Neural cell (in vitro differentiated cells): ENCODE measurements at regions not wholly inside any gene's neighbourhood (a gene's known extent, or its start where the extent isn't known, plus 50 kb on each side); places are given as distances from the start of the nearest gene placed in this dataset.

ENCODE experiments used
- H2AFZ ChIP-seq: fragments of 200-600, 300-800 bp; sonication (generic), shearing (Covaris generic); 2 replicates; pipeline ENCODE4 v1.6.0; 2014; ENCODE audit warnings: low read depth, mild to moderate bottlenecking, antibody characterized with exemption, low read length, moderate library complexity
- H3F3A ChIP-seq: fragments of 200-600 bp; shearing (Covaris generic); 2 replicates; pipeline ENCODE4 v1.6.1; 2016; ENCODE audit warnings: mild to moderate bottlenecking, moderate library complexity, mixed read lengths, antibody characterized with exemption, low read length; ENCODE audit not compliant: insufficient read depth, poor library complexity, severe bottlenecking
- H3K27ac ChIP-seq: fragments of 200-600, 300-800 bp; sonication (generic), shearing (Covaris generic); 2 replicates; pipeline ENCODE4 v1.5.1; 2014; ENCODE audit warnings: mild to moderate bottlenecking, low read length, moderate library complexity
- H3K27me3 ChIP-seq: fragments of 300-800, 200-600 bp; sonication (generic), shearing (Covaris generic); 2 replicates; pipeline ENCODE4 v1.6.0; 2014; ENCODE audit warnings: mild to moderate bottlenecking, low read depth, low read length, moderate library complexity; ENCODE audit not compliant: insufficient read depth
- H3K36me3 ChIP-seq: fragments of 300-800, 200-600 bp; sonication (generic), shearing (Covaris generic); 2 replicates; pipeline ENCODE4 v1.5.1; 2014; ENCODE audit warnings: mild to moderate bottlenecking, antibody characterized with exemption, low read length, moderate library complexity; ENCODE audit not compliant: insufficient read depth
- H3K4me2 ChIP-seq: fragments of 300-800, 200-600 bp; sonication (generic), shearing (Covaris generic); 2 replicates; pipeline ENCODE4 v1.6.0; 2014; ENCODE audit warnings: mild to moderate bottlenecking, low read length
- H3K4me3 ChIP-seq: fragments of 300-800, 200-600 bp; sonication (generic), shearing (Covaris generic); 2 replicates; pipeline ENCODE4 v1.5.1; 2014; ENCODE audit warnings: mild to moderate bottlenecking, low read length, moderate library complexity
- H3K79me2 ChIP-seq: fragments of 200-600 bp; shearing (Covaris generic); replicated peaks from 2 replicates; pipeline ENCODE4 v1.6.0; 2014; ENCODE audit warnings: mild to moderate bottlenecking, low read length, moderate library complexity; ENCODE audit not compliant: insufficient read depth
- H3K9ac ChIP-seq: fragments of 300-800, 200-600 bp; sonication (generic), shearing (Covaris generic); 2 replicates; pipeline ENCODE4 v1.6.1; 2016; ENCODE audit warnings: mild to moderate bottlenecking, low read length, mixed read lengths
- H3K9me2 ChIP-seq: fragments of 200-600 bp; shearing (Covaris generic); 2 replicates; pipeline ENCODE4 v1.6.1; 2016; ENCODE audit warnings: mild to moderate bottlenecking, low read length, mixed read lengths; ENCODE audit not compliant: insufficient read depth
- H3K9me3 ChIP-seq: fragments of 200-600, 300-800 bp; sonication (generic), shearing (Covaris generic); 2 replicates; pipeline ENCODE4 v1.6.1; 2016; ENCODE audit warnings: mild to moderate bottlenecking, mixed run types, low read length, moderate library complexity, mixed read lengths
- H4K20me1 ChIP-seq: fragments of 200-600 bp; shearing (Covaris generic); 2 replicates; pipeline ENCODE4 v1.6.1; 2016; ENCODE audit warnings: mild to moderate bottlenecking, mixed run types; ENCODE audit not compliant: insufficient read depth
- EP300 ChIP-seq: fragments of 450-650 bp; conservative IDR thresholded peaks from 2 replicates; pipeline ENCODE4 v1.6.1; 2014; ENCODE audit warnings: antibody characterized with exemption, mild to moderate bottlenecking, moderate library complexity; ENCODE audit not compliant: poor library complexity, severe bottlenecking
- EZH2 ChIP-seq: fragments of 200-600, 300-800 bp; shearing (Covaris generic), sonication (generic); IDR thresholded peaks from 2 replicates; pipeline ENCODE4 v1.6.1; 2014; ENCODE audit warnings: antibody characterized with exemption, low read length, borderline replicate concordance, mild to moderate bottlenecking; ENCODE audit not compliant: insufficient read depth, poor library complexity, severe bottlenecking
- MXI1 ChIP-seq: fragments of 450-650 bp; conservative IDR thresholded peaks from 2 replicates; pipeline ENCODE4 v1.6.1; 2014; ENCODE audit warnings: antibody characterized with exemption, mild to moderate bottlenecking; ENCODE audit not compliant: poor library complexity, severe bottlenecking
- POLR2AphosphoS5 ChIP-seq: IDR thresholded peaks from 2 replicates; pipeline ENCODE4 v1.6.1; 2012
- RAD21 ChIP-seq: fragments of 450-650 bp; conservative IDR thresholded peaks from 2 replicates; pipeline ENCODE4 v1.6.1; 2014; ENCODE audit warnings: antibody characterized with exemption, mild to moderate bottlenecking, moderate library complexity
- SMC3 ChIP-seq: fragments of 450-650 bp; conservative IDR thresholded peaks from 2 replicates; pipeline ENCODE4 v1.6.1; 2014; ENCODE audit warnings: antibody characterized with exemption, mild to moderate bottlenecking, moderate library complexity; ENCODE audit not compliant: poor library complexity
- TAF1 ChIP-seq: IDR thresholded peaks from 2 replicates; pipeline ENCODE4 v1.6.1; 2012; ENCODE audit warnings: low read depth
- TF ChIP-seq, protein P1 (sequence below): IDR thresholded peaks from 2 replicates; pipeline ENCODE4 v1.6.1; 2012; ENCODE audit warnings: borderline replicate concordance
- TF ChIP-seq, protein P2 (sequence below): fragments of 450-650 bp; IDR thresholded peaks from 2 replicates; pipeline ENCODE4 v1.5.1; 2014; ENCODE audit warnings: antibody characterized with exemption, mild to moderate bottlenecking, moderate library complexity; ENCODE audit not compliant: poor library complexity, severe bottlenecking

DNA sequence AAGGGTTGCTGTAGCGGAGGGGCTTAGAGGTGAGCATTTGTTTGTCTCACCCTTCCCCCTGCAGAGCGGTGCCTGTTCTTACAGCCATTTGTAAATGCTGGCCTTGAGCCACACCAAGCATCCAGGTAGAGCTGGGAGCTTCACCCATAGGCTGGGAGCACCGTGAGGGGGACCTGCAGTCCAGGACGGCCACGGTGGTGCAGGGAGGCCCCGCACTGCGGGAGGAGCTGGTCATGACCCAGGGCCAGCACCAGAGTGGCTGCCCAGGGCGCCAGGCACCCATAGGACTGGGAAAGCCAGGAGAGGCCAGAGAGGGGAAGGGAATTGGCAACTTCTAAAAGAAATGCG, 197.3 kb upstream of the ADAMTS16 start:
- no peaks in the 10 kb centered on the region for H3K9me3 ChIP-seq
- no peaks in the 10 kb centered on the region for H3F3A ChIP-seq
- H3K4me3 ChIP-seq = no peak overlapping the region
- no peaks in the 10 kb centered on the region for H4K20me1 ChIP-seq
- TF ChIP-seq, protein P1, sequence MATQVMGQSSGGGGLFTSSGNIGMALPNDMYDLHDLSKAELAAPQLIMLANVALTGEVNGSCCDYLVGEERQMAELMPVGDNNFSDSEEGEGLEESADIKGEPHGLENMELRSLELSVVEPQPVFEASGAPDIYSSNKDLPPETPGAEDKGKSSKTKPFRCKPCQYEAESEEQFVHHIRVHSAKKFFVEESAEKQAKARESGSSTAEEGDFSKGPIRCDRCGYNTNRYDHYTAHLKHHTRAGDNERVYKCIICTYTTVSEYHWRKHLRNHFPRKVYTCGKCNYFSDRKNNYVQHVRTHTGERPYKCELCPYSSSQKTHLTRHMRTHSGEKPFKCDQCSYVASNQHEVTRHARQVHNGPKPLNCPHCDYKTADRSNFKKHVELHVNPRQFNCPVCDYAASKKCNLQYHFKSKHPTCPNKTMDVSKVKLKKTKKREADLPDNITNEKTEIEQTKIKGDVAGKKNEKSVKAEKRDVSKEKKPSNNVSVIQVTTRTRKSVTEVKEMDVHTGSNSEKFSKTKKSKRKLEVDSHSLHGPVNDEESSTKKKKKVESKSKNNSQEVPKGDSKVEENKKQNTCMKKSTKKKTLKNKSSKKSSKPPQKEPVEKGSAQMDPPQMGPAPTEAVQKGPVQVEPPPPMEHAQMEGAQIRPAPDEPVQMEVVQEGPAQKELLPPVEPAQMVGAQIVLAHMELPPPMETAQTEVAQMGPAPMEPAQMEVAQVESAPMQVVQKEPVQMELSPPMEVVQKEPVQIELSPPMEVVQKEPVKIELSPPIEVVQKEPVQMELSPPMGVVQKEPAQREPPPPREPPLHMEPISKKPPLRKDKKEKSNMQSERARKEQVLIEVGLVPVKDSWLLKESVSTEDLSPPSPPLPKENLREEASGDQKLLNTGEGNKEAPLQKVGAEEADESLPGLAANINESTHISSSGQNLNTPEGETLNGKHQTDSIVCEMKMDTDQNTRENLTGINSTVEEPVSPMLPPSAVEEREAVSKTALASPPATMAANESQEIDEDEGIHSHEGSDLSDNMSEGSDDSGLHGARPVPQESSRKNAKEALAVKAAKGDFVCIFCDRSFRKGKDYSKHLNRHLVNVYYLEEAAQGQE = no peak
- TF ChIP-seq SMC3 (no peak), TAF1 (no peak), EP300 (no peak), RAD21 (no peak), EZH2 (no peak), MXI1 (no peak), POLR2AphosphoS5 (no peak)
- TF ChIP-seq, protein P2, sequence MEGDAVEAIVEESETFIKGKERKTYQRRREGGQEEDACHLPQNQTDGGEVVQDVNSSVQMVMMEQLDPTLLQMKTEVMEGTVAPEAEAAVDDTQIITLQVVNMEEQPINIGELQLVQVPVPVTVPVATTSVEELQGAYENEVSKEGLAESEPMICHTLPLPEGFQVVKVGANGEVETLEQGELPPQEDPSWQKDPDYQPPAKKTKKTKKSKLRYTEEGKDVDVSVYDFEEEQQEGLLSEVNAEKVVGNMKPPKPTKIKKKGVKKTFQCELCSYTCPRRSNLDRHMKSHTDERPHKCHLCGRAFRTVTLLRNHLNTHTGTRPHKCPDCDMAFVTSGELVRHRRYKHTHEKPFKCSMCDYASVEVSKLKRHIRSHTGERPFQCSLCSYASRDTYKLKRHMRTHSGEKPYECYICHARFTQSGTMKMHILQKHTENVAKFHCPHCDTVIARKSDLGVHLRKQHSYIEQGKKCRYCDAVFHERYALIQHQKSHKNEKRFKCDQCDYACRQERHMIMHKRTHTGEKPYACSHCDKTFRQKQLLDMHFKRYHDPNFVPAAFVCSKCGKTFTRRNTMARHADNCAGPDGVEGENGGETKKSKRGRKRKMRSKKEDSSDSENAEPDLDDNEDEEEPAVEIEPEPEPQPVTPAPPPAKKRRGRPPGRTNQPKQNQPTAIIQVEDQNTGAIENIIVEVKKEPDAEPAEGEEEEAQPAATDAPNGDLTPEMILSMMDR = no peak
- H3K79me2 ChIP-seq = no peaks in the 10 kb centered on the region
- no peak overlapping the region for H3K27ac ChIP-seq
- H3K9ac ChIP-seq = no peak overlapping the region
- H3K9me2 ChIP-seq = no peaks in the 10 kb centered on the region
- H2AFZ ChIP-seq = no peak overlapping the region
- H3K27me3 ChIP-seq = no peaks in the 10 kb centered on the region
- no peaks in the 10 kb centered on the region for H3K36me3 ChIP-seq
- no peak overlapping the region for H3K4me2 ChIP-seq

DNA sequence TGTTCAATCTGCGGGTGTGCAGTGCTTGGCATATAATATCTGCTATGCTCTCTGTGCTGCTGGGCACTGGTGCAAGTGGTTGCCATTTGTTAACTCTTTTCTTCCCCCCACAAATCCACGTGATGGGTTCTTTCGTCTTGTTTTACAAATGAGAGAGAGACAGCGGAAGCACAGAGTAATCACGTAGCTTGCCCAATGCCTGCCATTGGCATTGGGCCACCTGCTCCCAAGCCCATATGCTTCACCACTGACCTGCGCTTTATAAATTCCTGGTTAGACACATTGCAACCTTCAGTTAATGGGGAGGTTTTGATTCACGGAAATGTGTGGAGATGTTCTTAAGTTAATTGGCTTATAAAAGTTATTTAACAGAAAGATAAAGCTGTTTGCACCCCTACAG, 194.8 kb upstream of the ADAMTS16 start:
- no peak overlapping the region for H3K9ac ChIP-seq
- no peak overlapping the region for H2AFZ ChIP-seq
- no peaks in the 10 kb centered on the region for H3K27me3 ChIP-seq
- H3K9me2 ChIP-seq = no peaks in the 10 kb centered on the region
- no peak for TF ChIP-seq POLR2AphosphoS5
- TF ChIP-seq, protein P2 = no peak
- H3K4me2 ChIP-seq = no peak overlapping the region
- no peak overlapping the region for H3K4me3 ChIP-seq
- no peaks in the 10 kb centered on the region for H3K9me3 ChIP-seq
- H4K20me1 ChIP-seq = no peaks in the 10 kb centered on the region
- H3F3A ChIP-seq = no peaks in the 10 kb centered on the region
- no peaks in the 10 kb centered on the region for H3K79me2 ChIP-seq
- no peak overlapping the region for H3K27ac ChIP-seq
- H3K36me3 ChIP-seq = no peaks in the 10 kb centered on the region
